Activated effector memory CD4-positive, alpha-beta T cell treated with anti-CD3 and anti-CD28 coated beads, Interleukin-2, amount 50 U/mL, for 16 hours (primary cell): ENCODE measurements at regions not wholly inside any gene's neighbourhood (a gene's known extent, or its start where the extent isn't known, plus 50 kb on each side); places are given as distances from the start of the nearest gene placed in this dataset.
"Not testable (repeated sequence)": the region's sequence is repeated elsewhere in the genome, so short reads cannot be mapped to it uniquely, and the experiment has no call there.

Experiments used
- DNase-seq: peaks from one replicate; pipeline ENCODE4 v3.0.0-alpha.2; 2020

DNA sequence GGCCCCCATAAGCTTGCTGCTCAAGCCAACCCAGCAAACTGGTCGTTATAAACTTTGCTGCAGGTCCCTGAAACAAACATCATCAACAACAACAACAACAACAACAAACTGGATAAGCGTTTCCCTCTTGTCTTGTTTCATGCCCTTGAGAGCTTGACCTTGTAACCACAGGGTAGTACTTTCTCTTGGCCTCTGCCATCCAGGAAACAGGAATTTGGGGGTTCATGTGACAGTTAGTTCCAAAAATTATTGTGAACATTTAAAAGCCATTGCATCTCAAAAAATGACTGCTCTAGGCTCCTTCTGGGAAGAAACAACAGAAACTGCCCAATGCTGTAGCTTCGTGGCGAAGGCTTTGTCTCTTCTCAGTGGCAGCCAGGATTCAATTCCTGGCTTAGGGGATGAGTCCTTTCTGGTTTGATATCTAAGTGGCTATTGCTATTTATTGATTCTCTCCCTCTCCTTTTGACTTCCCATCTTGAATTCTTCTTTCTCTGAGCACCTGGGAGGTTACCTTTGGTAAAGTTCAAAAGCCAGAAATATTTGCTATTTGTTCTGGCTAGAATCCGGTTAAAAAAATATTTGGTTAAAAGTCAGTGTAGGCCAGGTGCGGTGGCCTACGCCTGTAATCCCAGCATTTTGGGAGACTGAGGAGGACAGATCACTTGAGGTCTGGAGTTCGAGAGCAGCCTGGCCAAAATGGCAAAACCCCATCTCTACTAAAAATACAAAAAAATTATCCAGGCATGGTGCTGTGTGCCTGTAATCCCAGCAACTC lies 52.0 kb upstream of the CPM start:
- DNase-seq: no peak

DNA sequence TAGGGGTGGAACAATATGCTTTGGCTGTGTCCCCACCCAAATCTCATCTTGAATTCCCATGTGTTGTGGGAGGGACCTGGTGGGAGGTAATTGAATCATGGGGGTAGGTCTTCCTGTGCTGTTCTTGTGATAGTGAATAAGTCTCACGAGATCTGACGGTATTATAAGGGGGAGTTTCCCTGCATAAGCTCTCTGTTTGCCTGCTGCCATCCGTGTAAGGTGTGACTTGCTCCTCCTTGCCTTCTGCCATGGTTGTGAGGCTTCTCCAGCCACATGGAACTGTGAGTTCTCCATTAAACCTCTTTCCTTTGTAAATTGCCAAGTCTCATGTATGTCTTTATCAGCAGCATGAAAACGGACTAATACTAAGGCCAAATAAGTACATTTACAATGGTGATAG lies 64.6 kb upstream of the CPM start:
- DNase-seq: not testable (repeated sequence)

DNA sequence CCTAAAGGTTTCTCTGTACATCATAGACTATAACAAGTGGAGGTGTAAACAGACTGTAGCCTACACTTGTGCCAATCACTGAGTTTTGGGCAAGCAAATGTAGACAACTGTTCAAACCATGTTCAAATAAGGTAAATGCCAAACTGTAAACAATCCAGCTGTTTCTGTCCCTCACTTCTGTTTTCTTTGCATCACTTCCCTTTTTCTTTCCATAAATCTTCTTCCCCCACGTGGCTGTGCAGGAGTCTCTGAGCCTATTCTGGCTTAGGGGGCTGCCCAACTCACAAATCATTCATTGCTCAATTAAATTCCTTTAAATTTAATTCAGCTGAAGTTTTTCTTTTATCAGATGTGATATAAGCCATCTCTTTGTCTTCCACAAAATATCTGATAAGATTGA lies 65.1 kb upstream of the CPM start:
- DNase-seq: no peak

DNA sequence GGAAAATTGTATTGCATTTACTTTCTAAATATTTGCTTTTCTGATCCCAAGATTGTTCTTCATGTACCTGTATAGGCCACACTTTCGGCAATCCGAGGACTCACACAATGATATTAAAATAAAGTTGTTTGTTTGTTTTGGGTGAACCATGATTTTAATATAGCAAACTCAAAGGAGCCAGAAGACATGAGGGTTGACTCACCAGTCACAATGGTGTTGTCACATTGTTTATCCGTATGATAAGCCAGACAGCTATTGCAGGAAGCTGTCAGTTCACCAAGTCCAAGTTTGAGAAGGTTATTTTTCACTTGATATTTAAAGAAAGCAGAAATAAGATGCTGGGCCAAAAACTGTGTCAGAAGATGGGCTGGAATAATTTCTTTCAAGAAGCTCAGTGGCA lies 67.1 kb upstream of the CPM start:
- no peak for DNase-seq

DNA sequence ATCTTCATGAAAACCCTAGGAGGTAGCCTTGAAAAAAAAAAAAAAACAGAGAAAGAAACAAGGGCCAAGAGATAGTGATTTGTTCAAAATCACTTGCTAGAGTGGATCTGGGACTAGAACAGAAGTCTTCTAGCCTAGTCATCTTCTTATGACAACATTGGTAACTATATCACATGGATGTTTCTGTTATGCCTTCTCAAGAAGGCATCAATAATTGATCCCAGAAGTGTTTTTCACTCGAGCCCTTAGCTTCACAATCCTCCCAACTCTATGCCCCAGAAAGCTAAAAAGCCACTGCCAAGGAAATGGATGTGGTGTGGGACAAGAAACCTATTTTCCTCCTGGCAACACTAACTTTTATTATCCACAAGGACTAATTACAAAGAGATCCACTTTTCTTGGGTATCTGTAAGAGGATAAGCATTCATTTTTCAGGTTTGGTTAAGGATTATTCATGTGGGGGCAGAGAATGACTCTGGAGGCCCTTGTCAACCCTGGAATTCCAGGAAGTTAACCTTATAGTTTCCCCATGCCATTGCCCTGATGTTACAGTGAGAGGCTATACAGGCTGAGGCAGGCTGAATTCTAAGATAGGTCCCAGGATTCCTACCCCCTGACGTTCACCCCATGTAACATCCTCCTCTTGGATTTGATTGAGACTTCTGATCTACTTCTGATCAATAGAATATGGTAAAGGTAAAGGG lies 67.7 kb upstream of the CPM start:
- DNase-seq: no peak

DNA sequence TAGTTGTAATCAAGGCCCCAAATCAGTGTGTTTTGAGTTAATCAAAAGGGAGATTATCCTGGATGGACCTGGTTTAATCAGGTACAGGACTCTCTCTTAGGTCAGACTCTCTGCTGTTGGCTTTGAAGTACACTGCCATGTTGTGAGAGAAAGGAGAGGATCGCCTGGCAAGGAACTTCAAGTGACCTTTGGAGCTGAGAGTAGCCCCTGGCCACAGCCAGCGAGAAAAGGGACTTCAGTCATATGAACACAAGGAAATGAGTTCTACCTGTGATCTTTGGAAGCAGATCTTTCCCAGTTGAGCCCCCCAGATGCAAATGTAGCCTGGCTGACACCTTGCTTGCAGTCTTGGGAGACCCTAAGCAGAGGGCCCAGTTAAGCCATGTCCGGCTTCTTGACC lies 68.3 kb upstream of the CPM start:
- DNase-seq: no peak

DNA sequence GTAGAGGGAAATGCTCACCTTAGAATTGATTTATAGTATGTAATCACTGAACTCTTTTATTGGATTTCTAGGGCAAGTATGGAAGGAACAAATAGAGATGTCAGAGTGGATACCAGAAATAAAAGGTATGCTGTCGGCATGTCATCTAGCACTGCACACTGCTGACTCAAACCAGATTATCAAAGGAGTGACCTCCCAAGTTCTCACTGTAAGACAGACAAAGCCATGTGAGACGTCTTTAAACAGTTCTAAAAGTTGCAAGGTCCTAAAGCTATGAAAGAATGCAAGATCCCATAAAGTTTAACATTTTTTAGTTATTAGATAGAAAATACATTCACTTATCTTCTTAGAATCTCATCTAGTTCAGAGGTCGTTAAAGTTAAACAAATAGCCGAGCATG lies 70.0 kb upstream of the CPM start:
- DNase-seq: no peak

DNA sequence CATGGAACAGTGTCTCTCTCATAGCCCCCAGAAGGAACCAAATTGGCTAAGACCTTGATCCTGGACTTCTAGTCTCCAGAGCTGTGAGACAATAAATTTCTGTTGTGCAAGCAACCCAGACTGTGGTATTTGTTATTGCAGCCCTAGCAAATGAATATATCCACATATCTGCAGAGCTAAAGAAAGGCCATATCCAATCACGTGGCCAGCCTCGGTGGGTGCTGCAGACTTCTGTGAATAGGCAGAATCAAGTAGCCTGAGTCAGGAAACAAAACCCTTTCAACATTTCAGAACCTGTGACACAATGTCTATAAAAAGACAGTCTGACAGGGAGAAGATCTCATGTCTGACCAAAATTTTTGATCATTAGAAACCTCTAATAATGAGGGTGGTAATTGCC lies 71.0 kb upstream of the CPM start:
- DNase-seq: no peak

DNA sequence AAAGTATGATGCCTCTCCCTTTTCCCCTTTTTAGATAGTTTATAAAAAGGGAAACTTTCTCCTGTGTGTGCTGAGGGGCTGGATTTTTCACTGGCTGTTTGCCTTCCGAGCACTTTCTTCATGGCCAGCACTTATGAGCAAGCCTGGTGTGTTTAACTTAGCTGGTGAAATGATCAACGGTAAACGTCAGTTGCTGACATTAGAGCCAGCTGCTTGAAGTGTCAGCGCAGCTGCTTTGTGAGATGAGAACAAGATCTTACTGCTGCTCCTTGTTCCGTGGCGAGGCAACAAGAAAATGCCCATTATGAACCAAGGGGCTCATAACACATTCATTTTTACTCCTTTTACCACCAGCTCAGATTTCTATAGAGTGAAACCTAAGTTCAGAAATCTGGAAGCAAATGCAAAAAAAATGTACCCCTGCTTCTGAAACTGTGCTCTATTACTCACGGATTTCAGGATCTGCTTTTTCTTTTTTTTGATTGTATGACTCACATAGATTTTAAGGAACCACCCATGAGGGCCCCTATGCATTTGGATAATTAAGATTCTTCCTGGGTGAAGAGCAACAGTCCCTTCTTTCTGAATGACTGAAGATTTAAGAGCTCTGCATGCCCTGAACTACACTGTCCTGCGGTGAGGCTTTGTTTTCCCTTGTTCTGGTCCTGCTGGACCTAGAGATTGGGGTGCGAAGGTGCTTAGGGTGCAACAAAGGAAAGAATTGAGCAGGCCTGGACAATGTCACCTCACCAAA lies 74.3 kb upstream of the CPM start:
- no peak for DNase-seq

DNA sequence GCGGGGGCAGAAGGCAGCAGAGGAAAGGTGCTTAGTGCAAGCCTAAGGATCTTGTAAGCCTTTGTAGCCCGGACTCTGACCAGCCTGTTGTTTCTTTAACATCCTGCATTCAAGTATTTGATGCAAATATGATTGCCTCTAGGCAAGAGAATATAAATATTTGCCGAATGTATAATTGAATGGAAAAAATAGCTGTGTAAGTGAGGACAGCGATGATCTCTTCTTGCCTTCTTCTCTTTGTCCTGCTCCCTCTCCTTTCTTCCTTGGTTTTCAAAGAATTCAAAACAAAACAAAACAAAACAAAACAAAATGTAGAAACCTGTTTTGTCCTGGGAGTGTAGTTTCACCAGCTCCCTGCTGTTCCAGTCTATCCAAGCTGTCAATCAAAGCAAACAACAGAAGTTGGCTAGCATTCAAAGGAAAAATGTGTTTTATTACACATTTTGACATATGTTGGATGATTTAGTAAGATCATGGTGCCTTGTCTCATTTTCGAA lies 74.9 kb upstream of the CPM start:
- DNase-seq: no peak

DNA sequence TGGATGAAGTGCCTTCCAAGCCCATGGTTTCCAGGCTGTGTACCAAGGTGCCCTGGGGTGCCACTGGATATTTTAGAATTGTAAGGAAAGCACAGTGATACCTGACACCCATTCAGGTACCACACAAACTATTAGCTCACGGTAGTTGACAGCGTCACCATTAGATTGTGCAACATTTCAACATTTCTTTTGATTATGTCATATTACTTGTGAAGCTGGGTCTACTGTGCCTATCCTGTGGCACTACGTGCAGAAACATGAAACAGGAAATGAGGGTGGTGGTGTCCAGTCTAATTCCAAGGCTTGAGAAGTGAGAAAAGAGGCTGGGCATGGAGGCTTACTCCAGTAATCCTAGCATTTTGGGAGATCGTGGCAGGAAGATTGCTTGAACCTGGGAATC lies 75.5 kb upstream of the CPM start:
- DNase-seq: no peak

DNA sequence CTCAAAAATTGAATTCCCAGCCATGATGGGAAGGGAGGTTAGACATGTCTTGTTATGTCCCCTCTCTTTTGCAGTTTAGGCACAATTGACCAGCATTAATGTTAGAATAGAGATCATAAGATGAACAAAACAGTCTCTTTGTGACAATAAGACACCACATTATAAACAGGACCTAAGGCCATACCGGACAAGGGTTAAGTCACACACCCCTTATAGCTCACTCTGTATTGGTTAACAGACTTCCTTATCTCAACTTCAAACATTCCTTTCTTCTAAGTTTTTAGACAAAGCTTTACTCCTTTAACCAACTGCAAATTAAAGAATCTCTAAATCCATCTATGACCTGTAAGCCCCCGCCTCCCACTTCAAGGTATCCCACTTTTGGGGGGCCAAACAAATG lies 81.1 kb upstream of the CPM start:
- DNase-seq: no peak

DNA sequence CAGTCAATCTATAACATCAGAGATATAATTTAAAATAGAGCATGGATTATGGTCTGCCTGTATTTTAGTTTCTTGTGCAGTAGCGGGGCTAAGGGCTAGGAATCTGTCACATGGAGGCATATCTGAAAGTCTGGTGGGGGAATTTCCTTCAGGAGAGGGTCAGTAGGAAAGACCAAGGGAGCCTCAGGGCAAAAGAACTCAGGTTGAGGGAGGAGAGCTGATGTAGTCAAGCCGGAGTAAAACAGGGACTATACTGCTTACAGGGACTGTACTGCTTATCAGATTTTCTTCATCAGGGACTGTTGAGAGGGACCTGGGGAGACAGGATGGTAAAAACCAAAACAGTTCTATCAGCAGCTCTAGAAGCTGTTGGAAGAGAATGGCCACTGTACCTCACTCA lies 82.0 kb upstream of the CPM start:
- DNase-seq: no peak

DNA sequence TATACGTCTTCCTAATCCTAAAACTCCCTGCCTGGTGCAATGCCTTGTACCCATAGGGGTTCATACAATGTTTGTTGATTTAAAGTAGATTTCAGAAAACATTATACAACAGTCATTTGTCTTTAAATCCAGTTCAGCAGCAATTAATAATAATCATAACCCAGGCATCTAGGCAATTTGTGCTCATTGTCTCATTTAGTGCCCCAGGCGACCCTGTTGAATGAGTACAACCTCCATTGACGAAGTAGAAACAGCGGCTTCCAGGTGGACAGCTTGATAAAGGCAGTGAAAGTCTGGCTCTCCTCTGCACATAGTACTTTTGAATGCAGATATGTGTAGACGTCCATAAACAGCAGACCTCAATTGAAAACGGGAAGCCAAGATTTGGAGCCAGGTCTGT lies 82.9 kb upstream of the CPM start:
- DNase-seq: no peak

DNA sequence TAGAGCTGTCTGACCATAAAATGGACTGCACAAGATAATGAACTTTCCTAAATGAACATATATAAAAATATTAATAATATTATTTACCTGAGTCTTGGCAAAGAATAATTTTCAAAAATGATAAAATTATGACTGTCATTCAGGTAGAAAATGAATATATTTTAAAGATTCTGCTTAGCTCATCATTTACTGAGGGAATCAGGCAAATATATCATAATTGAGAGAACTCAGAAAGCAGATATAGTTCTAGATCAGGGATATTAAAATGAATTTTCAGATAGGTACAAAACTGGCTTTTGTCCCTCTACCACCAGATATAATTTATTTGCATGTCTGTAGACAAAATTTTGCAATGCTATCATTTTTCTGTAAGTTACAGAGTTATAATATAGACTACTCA lies 86.1 kb upstream of the CPM start:
- DNase-seq: no peak

DNA sequence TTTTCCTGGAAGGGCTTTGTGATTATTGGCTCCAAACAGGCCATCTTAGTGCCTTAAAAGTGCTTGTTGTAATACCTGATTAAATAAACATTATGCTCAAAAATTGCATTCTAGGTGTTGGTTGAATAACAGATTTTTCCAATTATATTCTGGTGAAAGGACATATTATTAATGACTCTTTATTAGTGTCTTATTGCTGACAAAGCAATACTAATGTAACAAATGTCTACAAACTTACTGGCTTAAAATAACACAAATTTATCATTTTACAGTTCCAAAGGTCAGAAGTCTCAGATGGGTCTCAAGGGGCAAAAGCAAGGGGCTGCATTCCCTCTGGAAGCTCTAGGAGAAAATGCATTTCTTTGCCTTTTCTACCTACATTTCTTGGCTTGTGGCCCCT lies 86.9 kb upstream of the CPM start:
- no peak for DNase-seq

DNA sequence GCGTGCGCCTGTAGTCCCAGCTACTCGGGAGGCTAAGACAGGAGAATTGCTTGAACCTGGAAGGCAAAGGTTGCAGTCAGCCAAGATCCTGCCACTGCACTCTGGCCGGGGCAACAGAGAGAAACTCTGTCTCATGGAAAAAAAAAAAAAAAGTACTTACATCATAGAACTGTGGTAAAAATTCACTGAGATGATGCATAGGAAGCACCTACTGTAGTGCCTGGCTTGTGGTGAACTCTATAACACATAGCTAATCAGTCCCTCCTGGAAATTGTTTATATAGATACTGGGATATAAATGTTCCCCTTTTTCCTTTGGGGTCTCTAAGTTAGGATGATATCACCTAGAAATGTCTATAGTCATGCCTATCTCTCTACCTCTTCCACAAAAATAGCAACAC lies 89.7 kb upstream of the CPM start:
- DNase-seq: no peak

DNA sequence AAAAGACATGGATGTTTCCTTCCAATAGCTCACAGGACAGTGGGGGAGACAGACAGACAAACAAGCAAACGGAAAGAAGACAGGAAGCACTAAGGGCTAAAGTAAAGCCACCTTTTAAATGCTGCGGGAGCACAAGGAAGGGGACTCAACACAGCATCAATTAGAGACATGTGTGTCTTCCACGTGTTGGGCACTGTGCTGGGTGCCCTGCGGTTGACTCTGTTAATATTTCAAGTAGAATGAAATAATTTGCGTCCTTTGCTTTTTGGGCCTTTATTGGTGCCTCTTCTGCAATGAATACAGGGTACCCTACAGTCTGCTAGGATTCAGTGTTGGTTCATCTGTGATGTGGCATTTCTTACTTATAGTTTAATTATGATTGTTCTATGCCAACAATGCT lies 90.9 kb upstream of the CPM start:
- no peak for DNase-seq

DNA sequence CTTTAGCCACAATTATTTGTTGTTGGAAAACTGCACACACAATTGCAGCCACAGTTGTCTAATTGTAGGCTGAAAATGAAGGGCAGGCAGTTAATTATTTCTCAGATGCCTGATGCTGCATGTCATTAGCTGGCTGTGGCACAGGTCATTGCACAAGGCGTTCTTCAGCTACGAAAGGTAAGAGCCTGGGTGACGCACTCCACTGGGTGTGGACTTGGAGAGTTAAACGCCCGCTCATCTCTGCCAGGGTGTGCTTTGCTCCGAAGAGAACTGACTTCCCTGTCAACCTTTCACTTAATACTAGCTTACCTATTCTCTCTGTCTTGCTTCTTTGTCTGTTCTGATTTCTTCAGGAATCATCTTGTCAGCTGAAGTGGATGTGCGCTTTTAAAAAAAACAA lies 91.4 kb upstream of the CPM start:
- no peak for DNase-seq

DNA sequence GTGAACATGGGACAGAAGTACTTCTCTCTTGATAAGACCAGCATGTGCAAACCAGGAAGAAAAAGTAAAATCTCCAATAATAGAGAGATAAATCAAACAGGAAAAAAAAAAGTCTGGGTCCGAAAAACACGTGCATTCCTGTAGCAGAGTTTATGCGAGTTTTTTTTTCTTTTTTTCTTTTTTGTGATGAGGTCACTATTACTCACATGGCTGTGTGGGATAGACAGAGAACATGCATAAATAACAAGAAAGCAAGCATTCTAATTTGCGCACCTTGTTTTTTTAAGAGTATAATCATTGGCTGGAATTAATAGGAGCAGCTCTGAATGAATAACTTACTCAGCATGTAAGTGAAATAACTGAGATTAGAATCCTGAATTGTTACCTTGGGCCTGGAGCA lies 91.9 kb upstream of the CPM start:
- DNase-seq: no peak

DNA sequence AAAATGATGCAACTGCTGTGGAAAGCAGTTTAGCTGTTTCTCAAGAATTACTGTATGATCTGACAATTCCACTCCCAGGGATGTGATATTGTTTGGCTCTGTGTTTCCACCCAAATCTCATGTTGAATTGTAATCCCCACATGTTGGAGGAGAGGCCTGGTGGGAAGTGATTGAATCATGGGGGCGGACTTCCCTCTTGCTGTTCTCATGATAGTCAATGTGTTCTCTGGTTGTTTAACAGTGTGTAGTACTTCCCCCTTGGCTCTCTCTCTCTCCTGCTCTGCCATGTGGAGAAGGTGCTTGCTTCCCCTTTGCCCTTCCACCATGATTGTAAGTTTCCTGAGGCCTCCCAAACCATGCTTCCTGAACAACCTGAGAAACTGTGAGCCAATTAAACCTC lies 93.4 kb upstream of the CPM start:
- no peak for DNase-seq

DNA sequence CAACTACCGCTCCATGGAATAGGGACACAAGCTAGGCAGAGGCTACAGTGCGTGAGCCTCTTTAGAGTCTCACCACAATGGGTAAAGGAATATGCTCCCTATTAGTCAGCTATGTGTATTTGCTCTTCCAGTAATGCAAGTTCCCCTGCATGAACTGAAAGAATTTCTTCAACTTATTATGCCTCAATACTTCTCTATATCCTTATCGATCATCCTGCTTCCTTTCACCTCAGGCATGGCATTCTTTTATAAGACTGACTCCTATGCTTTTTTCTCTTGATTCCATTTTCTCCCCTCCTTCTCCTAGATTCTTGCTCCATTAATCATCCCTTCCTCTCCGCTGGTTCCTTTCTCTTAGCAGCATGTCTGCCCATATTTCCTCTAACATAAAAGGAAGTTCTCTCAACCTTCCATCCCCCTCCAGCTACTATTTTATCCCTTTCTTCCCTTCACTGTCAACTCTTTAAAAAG lies 94.5 kb upstream of the CPM start:
- no peak for DNase-seq

DNA sequence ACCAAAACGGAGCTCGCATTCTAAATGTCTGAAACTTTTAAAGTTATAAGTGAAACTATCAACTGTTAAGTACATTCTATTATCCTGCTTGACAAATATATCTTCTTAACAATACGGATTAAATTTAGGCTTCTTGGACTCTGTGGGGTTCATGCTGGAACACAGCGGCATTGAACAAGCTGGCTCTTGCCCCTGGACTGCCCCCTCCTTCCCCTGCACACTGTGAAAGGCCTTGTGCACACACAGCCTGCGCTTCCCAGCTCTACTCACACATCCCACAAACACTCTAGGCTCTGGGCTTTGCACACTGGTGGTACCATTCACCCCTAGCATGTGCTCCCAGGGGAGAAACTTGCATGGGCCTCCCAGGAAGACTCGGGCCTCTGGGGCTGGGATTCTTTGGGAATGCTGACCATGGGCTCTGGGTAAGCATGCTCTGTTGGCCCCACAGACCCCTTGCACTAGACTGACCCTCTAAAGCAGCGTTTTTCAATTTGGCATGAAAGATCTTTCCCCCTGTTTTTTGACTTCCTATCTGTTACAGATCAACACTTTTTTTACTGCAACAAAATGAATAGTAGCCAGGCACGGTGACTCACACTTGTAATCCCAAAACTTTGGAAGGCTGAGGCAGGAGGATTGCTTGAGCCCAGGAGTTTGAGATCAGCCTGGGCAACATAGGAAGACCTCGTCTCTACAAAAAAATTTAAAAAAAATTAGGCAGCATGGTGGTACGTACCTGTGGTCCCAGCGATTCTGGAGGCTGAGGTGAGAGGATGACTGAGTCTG lies 96.2 kb upstream of the CPM start:
- DNase-seq: no peak
